Activated T-helper 1 cell treated with Interleukin-2 at 50 U/mL for 16 hours (primary cell): ENCODE measurements at regions not wholly inside any gene's neighbourhood (a gene's known extent, or its start where the extent isn't known, plus 50 kb on each side); places are given as distances from the start of the nearest gene placed in this dataset.
"Not testable (repeated sequence)": the region's sequence is repeated elsewhere in the genome, so short reads cannot be mapped to it uniquely, and the experiment has no call there.

Experiments
- DNase-seq: peaks from one replicate; pipeline ENCODE4 v3.0.0-alpha.2; 2020; ENCODE audit warnings: low read depth

DNA sequence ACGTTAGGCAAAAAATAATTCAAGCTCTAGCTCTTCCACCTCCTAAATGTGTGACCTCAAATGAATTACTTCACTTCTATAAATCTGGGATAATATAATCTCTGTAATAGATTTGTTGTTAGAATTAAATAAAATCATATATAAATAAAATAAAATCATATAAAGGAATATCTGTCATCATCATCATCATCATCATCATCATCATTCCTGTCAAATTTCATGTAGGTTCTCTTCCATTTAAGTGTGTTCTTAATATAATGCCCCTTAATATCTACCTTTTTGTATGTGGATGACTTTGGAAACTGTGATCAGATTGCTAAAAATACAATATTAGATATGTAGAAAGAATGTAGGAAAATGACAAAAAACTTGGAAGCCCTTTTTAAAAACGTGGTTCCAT, 621.0 kb downstream of the ADGRL2 start:
- no peak for DNase-seq

DNA sequence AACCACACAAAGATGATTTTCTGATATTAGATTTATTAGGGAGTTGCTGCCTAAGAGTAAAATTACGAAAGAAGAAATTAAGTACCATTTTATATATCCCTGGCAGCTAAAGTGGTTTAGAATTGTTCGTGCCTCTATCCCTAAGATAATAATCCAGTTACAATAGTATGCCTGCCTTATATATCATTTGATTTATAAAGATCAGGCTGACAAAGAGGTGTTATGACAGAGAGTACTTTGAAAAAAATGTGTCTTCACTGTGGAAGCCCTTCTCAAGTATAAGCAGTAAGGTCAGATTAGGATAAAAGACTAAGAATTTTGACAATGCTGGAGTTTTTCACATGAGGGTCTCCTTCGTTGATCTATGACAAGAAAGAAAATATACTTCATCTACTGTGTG, 619.9 kb downstream of the ADGRL2 start:
- DNase-seq, result no peak

DNA sequence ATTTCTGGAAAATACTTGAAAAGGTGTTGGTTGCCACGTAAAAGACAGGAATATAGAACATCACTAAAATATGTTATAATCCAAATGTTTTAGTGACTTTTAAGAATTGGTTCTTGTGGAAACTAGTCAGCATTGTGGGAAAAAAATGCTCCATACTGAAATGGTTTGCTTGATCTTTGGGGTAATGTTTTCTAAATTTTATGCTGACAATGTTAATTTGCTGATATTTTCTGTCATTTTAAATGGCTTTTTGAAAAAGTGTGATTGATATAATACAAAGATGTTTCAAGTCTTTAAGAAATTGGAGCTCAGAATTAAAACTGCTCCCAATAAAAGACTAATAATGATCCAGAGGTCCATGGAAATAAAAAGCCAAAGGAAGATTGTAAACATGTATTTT, 610.9 kb downstream of the ADGRL2 start:
- DNase-seq, result no peak

DNA sequence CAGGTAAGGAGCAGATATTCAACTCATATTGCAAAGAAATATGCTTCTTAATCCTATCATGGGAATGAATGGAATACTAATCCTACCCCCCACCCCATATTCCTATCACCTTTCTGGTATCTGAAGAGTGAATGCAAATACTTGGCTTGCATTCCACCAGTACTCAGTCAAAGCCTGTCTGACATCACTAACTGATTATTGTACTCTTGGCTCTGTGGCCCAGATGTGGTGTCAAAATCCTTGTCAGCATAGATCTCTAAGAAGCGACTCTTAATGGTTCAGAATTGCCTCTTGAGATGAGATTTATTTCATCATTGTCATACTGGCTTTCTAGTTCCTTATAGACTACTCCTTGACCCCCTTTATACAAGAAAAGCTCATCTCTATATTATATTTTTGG, 604.6 kb downstream of the ADGRL2 start:
- no peak for DNase-seq

GRCh38 chr1:82401116-82401515, 600.4 kb downstream of the ADGRL2 start:
- DNase-seq, result no peak

GRCh38 chr1:82400521-82400920, 599.8 kb downstream of the ADGRL2 start:
- no peak for DNase-seq

GRCh38 chr1:82399093-82399492, 598.4 kb downstream of the ADGRL2 start:
- no peak for DNase-seq

DNA sequence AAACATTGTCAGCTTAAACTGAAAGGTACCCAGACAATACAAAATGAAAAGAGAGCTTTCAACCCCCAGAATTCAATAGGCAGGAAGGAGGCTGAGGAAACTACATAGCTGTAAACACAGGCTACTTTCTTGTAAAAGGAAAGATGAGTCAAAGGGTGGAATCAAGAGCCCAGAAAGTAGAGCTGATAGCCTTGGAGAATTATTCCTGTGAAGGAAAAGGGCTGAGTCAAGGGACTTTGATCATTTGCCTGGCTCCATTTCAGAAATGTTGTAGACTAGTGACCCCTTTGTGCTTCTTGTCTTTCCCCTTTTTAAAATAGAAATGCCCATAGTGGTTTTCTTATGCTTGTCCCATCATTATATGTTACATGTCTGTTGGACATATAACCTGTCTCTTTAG, 597.6 kb downstream of the ADGRL2 start:
- no peak for DNase-seq

DNA sequence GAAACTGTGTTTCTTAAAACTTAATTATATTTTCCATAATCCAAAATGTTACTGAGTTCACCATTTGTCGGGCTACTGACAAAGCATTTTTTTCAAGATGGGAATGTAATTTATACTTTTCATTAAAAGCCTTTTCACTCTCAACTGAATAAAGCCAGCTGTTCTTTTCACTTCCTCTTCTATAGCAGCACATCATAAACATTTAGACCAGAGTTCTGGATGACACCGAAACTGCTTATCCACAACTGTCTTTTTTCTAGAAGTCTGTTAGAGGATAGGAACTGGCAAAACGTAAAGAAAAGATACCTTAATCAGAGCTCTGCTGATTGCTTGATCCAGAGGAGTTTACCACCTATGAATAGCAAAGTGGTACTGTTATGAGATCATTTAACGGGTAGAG, 594.7 kb downstream of the ADGRL2 start:
- no peak for DNase-seq

DNA sequence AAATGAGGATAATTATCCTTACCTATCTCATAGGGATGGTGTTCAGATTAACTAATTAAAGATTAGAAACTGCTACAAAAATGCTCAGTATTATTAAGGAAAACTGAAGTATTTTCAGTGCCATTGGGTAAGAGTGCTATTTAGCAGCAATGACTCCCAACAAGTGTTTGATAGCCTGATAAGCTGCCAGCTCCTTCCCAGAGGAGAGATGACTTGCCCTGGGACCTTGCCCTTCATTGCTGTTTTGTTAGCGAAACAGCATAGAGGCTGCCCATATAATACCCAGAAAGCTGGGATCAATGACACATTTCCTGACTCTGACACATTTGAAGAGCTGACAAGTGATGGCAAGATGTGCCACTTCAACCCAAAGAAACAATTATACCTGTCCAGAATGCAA, 592.2 kb downstream of the ADGRL2 start:
- no peak for DNase-seq

DNA sequence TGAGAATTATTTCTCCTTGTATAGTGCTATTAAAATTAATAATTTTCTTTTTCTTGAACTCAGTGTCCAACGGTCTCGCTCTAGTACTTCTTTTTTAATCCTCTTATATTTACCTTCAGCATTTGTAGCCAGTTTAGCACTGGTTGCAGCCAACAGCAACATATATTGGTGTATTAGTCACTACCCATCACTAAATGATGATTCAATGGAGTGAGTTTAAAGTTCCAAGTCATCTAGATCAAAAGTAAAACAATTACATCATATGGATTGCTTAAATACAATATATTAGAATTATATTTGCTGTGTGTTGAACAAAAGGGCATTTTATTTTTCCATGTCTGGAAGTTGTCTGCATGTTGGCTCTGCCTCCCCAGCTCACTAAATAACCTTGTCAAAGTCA, 591.8 kb downstream of the ADGRL2 start:
- no peak for DNase-seq

DNA sequence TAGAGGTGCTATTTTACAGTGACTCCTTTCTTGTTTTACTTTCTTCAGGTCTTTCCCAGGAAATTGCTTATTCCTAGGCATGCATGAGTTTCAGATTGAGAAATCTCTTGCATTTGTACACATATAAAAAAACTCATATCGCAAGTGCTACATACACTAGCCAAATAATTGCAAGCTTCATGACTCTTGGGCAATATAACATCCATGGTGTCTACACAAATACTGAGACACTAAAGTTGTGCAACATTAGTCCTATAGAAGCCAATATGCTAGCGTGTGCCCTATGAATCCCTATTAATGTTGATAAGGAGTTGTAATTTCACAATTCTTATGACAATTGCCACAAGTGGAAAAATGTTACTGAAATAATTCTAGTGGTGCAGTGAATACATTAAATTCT, 591.0 kb downstream of the ADGRL2 start:
- DNase-seq, result no peak

DNA sequence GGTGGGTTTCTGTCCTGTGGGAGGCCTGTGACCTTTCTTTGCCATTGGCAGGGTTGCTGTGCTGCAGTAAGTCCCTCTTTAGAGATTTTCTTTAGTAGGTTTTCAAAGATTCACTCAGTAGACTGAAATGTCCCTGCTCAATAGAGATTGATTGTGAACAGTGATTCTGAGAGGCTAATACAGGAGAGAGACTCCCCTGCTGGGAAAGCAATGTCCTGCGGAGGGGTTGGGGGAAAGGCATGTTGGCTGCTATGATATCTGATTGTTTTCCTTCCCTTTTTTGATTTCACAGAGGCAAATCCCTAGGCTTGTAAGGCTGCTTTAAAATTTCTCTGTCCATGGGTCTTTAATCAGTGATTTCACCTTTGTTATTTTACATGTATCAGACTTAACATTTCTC, 589.9 kb downstream of the ADGRL2 start:
- no peak for DNase-seq

GRCh38 chr1:82388679-82389078, 587.9 kb downstream of the ADGRL2 start:
- DNase-seq, result no peak

DNA sequence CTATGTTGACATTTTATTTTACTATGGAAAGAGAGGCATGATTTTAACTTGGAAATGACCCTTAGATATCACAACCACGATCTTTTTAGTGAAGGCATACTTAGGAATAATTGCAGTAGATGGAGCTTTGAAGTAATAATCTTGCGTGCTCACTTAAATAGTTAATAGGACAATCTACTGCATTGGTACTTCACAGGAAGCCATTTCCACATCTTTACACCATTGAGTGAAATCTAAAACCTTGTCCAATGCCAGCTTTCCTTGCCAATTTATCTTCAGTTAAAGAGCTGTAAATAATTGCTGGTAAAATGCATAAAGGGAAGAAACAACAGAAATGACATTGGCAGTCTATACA, 586.3 kb downstream of the ADGRL2 start:
- no peak for DNase-seq

DNA sequence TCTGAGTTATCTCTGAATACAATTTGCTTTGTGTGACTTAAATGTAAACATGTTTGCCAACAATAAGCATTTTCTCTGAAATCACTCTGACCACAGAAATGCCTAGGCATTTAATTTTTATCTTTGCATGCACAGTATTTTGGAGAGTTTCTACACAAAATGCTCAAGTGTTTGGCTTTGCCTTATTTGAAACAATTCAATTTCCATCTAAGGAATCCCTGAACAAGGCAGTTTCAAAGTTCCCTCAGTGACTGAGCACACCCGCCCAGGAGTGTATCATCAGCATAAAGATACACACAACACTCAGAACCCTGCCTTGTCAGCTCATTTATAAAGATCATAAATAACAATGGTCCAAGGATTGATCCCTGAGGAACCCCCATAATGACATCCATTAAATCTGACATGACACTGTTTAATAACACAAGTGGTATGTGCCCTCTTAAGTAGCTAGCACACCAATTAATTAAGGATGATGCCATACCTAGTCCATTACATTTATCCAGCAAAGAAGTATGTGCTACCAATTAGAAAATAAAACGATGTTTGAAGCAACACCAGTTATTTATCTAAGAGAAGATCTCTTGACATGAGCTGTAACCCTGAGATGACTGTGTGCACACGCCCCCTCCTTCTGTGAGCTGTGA, 585.8 kb downstream of the ADGRL2 start:
- no peak for DNase-seq

DNA sequence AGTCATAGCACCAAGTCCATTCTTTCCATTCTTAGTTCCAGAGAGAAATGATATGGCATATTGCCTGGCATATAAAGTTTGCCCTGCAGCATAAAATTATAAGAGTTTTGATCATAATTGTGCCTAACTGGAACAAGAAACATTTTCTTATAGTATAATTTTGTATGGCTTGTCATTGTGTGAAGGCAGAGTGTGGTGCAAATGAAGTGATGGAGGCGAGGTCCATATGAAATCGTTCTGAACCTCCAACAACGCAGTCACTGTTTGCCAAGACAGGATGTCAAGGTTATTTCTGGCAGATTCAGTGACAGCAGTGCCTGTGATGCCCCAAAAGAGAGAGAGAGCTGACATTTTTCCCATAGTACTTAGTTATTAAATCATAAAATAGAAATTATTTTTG, 584.0 kb downstream of the ADGRL2 start:
- no peak for DNase-seq

DNA sequence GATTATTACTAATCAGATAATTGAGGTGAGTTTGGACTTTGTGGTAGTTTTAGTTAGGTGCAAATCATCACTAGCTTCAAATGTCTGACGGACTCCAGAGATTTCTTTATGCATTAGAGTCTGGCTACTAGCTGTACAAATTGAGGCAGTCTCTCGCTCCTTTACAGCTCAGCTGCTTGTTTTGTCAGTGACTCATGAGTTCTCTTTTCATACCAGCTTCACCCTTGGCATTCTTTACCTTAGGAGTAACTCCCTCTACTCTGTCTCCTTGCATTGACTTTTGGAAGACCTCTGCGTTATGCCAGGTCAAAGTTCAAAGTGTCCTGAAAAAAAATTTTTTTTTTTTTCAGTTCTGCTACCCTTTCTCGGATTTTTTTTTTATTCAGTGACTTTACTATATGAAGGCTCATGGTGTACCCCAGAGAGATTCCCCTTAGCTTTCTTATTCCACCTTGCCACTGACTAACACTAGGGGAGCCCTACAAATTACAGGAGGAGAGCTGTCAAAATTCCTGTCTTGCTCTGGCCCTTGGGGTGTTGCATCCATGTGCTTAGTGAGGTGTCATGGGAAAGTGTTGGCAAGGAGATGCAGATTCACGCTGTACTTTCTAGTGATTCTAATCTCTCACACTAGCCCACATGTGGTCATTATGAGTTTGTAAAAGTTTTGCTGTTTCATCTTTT, 576.6 kb downstream of the ADGRL2 start:
- DNase-seq, result no peak

DNA sequence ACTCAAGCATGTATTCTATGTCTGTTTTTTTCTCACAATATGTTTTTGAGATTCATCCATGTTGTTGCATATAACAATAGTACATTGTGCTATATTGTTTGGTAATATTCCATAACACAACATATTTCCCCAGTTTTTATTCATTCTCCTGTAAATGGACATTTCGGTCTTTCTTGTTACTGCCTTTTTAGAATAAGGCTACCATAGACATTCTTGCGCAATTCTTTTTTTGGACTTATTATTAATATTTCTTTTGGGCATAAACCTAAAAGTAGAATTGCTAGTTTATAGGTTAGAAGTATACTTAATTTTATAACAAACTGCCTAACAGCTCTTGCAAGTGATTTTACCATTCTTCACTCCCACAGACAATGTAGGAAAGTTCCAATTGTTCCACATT, 573.0 kb downstream of the ADGRL2 start:
- no peak for DNase-seq

DNA sequence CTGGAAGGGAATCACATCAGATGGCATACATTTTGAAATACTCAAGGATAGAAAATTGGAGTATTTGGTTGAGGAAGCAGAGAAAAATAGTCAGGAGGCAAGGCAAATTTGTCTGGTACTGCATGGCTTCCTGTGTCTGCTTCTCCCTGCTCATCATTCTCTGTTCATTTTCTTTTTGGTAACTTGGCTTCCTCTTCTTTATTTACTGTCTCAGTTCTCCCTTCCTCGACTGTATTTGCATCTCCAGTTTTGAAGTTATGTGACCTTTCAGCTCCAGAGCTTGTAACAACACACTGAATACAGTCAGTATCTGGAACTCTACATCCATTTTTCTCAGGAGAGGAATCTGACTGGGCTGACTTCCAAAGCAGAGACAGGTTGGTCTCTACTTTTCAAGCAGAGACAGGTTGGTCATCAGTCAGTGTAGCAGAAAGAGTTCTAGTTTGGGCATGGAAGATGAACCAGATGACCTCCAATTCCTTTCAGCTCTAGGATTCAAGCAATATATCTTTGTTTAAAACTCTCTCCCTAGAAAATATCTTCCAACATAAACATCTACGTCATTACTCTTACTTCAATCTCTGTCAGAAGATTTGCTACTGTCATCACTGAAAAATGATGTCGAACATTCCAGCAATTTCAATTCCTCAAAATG, 571.2 kb downstream of the ADGRL2 start:
- no peak for DNase-seq

GRCh38 chr1:82367456-82367855, 566.7 kb downstream of the ADGRL2 start:
- no peak for DNase-seq

DNA sequence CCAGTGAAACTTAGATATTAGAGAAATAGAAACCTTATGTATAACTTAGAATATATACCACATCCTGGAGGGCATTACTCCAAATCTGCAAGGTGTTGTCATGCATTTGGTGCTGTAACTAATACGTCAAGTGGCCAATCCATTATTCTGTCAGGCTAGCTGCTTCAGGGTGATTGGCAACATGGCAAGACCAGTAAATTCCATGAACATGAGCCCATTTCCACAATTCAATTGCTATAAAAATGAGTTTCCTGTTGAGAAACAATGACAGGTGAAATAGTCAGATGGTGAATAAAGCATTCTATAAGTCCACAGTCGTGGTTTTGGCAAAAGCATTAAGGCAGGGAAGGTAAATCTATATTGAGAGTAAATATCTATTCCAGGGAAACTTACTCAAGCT, 566.0 kb downstream of the ADGRL2 start:
- DNase-seq, result no peak

GRCh38 chr1:82359541-82359940, 558.8 kb downstream of the ADGRL2 start:
- not testable (repeated sequence) for DNase-seq

GRCh38 chr1:82358706-82359105, 558.0 kb downstream of the ADGRL2 start:
- DNase-seq, result not testable (repeated sequence)
